ENCODE measurements at regions not wholly inside any gene's neighbourhood (a gene's known extent, or its start where the extent isn't known, plus 50 kb on each side); places are given as distances from the start of the nearest gene placed in this dataset.

DNA sequence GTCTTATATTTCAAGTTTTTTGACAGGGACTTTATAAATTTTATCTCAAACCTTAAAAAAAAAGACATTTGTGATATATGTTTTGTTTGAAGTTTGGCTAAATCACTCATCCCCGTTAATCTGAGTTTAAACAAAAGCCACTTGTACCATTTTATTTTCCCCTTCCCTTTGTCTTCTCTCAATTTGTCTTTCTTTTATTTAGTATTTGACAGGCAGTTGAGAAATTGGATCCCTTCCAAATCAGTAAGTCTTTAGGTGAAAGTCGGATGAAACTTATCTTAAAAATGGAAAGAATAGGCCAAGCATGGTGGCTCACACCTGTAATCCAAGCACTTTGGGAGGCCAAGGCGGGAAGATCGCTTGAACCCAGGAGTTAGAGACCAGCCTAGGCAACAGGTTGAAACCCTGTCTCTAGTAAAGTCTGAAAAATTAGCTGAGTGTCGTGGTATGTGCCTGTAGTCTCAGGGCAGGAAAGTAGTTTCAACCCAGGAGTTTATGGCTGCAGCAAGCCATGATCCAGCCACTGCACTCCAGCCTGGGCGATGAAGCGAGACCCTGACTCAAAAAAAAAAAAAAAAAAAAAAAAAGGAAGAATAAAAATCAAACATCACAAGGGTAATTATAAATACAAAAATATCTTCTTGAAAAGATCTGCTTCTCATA, 394.6 kb upstream of the TPM1 start:
- TF ChIP-seq EZH2 (IDR thresholded peaks at IDR 0.05; ENCODE audit: borderline replicate concordance, insufficient read depth, low read depth, low read length, poor library complexity, severe bottlenecking) (no peak), CTCF (IDR thresholded peaks at IDR 0.05) (no peak)

Data from B cell (primary cell).